Kidney epithelial cell (primary cell): ENCODE measurements at regions not wholly inside any gene's neighbourhood (a gene's known extent, or its start where the extent isn't known, plus 50 kb on each side); places are given as distances from the start of the nearest gene placed in this dataset.

ENCODE experiments used
- DNase-seq: peaks from one replicate; pipeline ENCODE4 v3.0.0-alpha.2; 2010; ENCODE audit warnings: low read depth
- H3K27me3 ChIP-seq: 2 replicates; pipeline ENCODE4 v1.6.0; 2011; ENCODE audit warnings: low read length; ENCODE audit not compliant: control insufficient read depth, insufficient read depth
- H3K36me3 ChIP-seq: 2 replicates; pipeline ENCODE4 v1.5.1; 2011; ENCODE audit warnings: low read length; ENCODE audit not compliant: control insufficient read depth, insufficient read depth
- H3K4me3 ChIP-seq: 2 replicates; pipeline ENCODE4 v1.5.1; 2011; ENCODE audit warnings: low read depth, mild to moderate bottlenecking, control low read depth, low read length
- TF ChIP-seq, protein P1 (sequence below): IDR thresholded peaks from 2 replicates; pipeline ENCODE4 v1.5.1; 2011; ENCODE audit warnings: mild to moderate bottlenecking, moderate library complexity, low read length, control low read depth, inconsistent platforms; ENCODE audit not compliant: insufficient read depth, poor library complexity, severe bottlenecking

GRCh38 chr1:83083589-83084224 is 915.2 kb downstream of the TTLL7 start:
- TF ChIP-seq, protein P1, sequence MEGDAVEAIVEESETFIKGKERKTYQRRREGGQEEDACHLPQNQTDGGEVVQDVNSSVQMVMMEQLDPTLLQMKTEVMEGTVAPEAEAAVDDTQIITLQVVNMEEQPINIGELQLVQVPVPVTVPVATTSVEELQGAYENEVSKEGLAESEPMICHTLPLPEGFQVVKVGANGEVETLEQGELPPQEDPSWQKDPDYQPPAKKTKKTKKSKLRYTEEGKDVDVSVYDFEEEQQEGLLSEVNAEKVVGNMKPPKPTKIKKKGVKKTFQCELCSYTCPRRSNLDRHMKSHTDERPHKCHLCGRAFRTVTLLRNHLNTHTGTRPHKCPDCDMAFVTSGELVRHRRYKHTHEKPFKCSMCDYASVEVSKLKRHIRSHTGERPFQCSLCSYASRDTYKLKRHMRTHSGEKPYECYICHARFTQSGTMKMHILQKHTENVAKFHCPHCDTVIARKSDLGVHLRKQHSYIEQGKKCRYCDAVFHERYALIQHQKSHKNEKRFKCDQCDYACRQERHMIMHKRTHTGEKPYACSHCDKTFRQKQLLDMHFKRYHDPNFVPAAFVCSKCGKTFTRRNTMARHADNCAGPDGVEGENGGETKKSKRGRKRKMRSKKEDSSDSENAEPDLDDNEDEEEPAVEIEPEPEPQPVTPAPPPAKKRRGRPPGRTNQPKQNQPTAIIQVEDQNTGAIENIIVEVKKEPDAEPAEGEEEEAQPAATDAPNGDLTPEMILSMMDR = no peak
- Histone ChIP-seq H3K36me3 (no peaks in the 10 kb centered on the region), H3K27me3 (no peaks in the 10 kb centered on the region), H3K4me3 (no peak overlapping the region)
- DNase-seq = no peak

GRCh38 chr1:83077411-83077810 is 921.5 kb downstream of the TTLL7 start:
- no peaks in the 10 kb centered on the region for H3K27me3 ChIP-seq
- TF ChIP-seq, protein P1 = no peak
- no peak overlapping the region for H3K4me3 ChIP-seq
- DNase-seq = no peak
- H3K36me3 ChIP-seq = no peaks in the 10 kb centered on the region

DNA sequence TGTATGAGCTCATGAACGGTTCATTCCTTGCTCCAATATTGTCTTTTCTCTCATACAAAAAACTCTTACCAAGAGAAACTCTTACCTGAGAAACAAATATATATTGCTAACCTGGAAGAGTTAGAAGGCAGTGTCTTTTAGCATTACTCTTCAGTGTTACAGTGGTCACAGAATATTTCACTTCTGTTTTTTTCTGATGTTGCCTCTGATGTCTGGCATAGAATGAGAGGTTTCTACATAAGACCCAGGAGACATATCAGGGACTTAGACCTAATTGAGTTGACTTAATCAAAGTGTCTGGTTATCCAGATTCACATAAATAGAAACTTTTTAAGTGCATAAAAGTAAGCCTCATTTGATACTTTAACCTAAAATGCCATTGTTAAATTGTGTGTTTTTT is 923.8 kb downstream of the TTLL7 start:
- TF ChIP-seq, protein P1 = no peak
- DNase-seq = no peak
- Histone ChIP-seq H3K27me3 (no peaks in the 10 kb centered on the region), H3K4me3 (no peak overlapping the region), H3K36me3 (no peaks in the 10 kb centered on the region)

DNA sequence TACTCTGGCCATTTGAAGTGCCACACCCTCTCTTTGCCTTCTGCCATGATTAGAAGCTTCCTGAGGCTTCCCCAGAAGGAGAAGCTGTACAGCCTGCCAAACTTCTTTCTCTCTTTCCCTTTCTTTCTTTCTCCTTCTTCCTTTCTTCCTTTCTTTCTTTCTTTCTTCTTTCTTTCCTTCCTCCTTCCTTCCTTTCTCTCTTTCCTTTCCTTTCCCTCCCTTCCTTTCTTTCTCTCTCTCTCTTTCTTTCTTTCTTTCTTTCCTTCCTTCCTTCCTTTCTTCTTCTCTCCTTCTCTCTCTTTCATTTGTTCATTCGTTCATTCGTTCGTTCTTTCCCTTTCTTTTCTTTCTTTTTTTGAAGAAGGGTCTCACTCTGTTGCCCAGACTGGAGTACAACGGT is 931.0 kb downstream of the TTLL7 start:
- H3K27me3 ChIP-seq = no peaks in the 10 kb centered on the region
- DNase-seq = no peak

DNA sequence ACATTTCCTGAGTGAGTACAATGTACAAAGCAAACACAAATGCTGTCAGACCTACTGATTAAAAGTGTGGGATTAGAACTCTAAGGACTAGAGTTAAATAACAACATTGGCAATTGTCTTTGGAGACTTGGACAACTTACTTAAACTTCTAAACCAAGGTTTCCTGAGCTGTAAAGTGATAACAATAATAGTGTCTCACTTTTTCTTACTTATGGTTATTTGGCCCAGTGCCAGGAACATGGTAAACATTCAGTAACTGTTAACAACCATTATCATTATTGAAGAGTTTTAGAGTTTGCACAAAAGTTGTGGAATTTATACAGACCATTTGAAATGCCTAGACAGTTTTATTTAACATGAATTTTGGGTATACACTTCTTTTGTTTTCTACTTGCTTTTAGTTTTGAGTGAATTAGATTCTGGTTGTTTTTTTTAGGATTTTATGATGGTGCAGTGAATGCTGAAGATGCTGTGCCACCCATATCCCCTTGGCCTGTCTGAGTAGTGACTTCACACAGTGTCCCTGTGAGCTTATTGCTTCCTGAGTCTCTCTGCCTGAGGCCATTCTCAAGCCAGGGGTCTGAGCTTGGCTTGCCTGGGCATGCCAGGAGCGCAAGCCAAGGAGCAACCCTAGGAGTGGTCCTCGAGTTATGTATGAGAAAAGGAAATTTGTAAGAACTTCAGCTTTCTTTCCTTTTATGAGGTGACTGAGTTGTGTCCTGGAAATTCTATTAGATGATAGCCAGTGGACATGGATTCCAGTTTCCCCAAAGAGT is 932.8 kb downstream of the TTLL7 start:
- Histone ChIP-seq H3K36me3 (no peaks in the 10 kb centered on the region), H3K4me3 (no peak overlapping the region), H3K27me3 (no peaks in the 10 kb centered on the region)
- no peak for DNase-seq
- TF ChIP-seq, protein P1 = no peak

More for the DNA sequence above, 931.0 kb downstream of the TTLL7 start:
- H3K4me3 ChIP-seq = no peak overlapping the region
- TF ChIP-seq, protein P1 = no peak
- H3K36me3 ChIP-seq = no peaks in the 10 kb centered on the region
